ENCODE measurements at regions not wholly inside any gene's neighbourhood (a gene's known extent, or its start where the extent isn't known, plus 50 kb on each side); places are given as distances from the start of the nearest gene placed in this dataset.

GRCh38 chr14:85223667-85224066, 306.3 kb upstream of the FLRT2 start:
- no peaks in the 10 kb centered on the region for H3K27me3 ChIP-seq
- no peaks in the 10 kb centered on the region for H3K36me3 ChIP-seq
- H3K4me3 ChIP-seq, result no peak overlapping the region
- ATAC-seq (ENCODE audit: low FRiP score in 2 of 2), result no peak
- no peaks in the 10 kb centered on the region for H3K9me3 ChIP-seq
- no peaks in the 10 kb centered on the region for H3K4me1 ChIP-seq
- H3K27ac ChIP-seq, result no peak overlapping the region
- DNase-seq, result no peak
- WGBS, 2 donors, result 63 to 67% methylated on average over 3 of the region's 3 CpGs
- TF ChIP-seq POLR2A (IDR thresholded peaks at IDR 0.05), result no peak
- no peak for TF ChIP-seq CTCF (IDR thresholded peaks at IDR 0.05)
- no peak for TF ChIP-seq EP300 (IDR thresholded peaks at IDR 0.05)
- no peak for TF ChIP-seq POLR2AphosphoS5 (IDR thresholded peaks at IDR 0.05)

GRCh38 chr14:85224241-85224640, 305.7 kb upstream of the FLRT2 start:
- ATAC-seq (ENCODE audit: low FRiP score in 2 of 2), result no peak
- TF ChIP-seq POLR2AphosphoS5 (IDR thresholded peaks at IDR 0.05) (no peak), CTCF (IDR thresholded peaks at IDR 0.05) (no peak), EP300 (IDR thresholded peaks at IDR 0.05) (no peak), POLR2A (IDR thresholded peaks at IDR 0.05) (no peak)
- WGBS, 2 donors, result 64 to 72% methylated on average over 3 of the region's 3 CpGs
- Histone ChIP-seq H3K27ac (no peak overlapping the region), H3K4me3 (no peak overlapping the region), H3K9me3 (no peaks in the 10 kb centered on the region), H3K36me3 (no peaks in the 10 kb centered on the region), H3K27me3 (no peaks in the 10 kb centered on the region), H3K4me1 (no peaks in the 10 kb centered on the region)
- DNase-seq, result no peak

GRCh38 chr14:85233756-85234155, 296.2 kb upstream of the FLRT2 start:
- no peak overlapping the region for H3K4me3 ChIP-seq
- H3K27ac ChIP-seq, result no peak overlapping the region
- ATAC-seq (ENCODE audit: low FRiP score in 2 of 2) (no peak), DNase-seq (no peak)
- no peaks in the 10 kb centered on the region for H3K36me3 ChIP-seq
- no peak for TF ChIP-seq POLR2A (IDR thresholded peaks at IDR 0.05)
- 82 to 87% methylated on average over 12 of the region's 12 CpGs for WGBS, 2 donors
- H3K27me3 ChIP-seq, result no peaks in the 10 kb centered on the region
- H3K9me3 ChIP-seq, result no peaks in the 10 kb centered on the region
- no peaks in the 10 kb centered on the region for H3K4me1 ChIP-seq

- no peaks in the 10 kb centered on the region for H3K9me3 ChIP-seq
- H3K27me3 ChIP-seq, result no peaks in the 10 kb centered on the region
- no peaks in the 10 kb centered on the region for H3K4me1 ChIP-seq
- ATAC-seq (ENCODE audit: low FRiP score in 2 of 2) (no peak), DNase-seq (no peak)
- TF ChIP-seq EP300 (IDR thresholded peaks at IDR 0.05) (no peak), CTCF (IDR thresholded peaks at IDR 0.05) (no peak), POLR2AphosphoS5 (IDR thresholded peaks at IDR 0.05) (no peak), POLR2A (IDR thresholded peaks at IDR 0.05) (no peak)
- 84 to 87% methylated on average over 10 of the region's 10 CpGs for WGBS, 2 donors
- H3K4me3 ChIP-seq, result no peak overlapping the region
- H3K36me3 ChIP-seq, result no peaks in the 10 kb centered on the region
- no peak overlapping the region for H3K27ac ChIP-seq
Measured at GRCh38 chr14:85234156-85235025, 295.6 kb upstream of the FLRT2 start.

- DNase-seq, result no peak
- ATAC-seq (ENCODE audit: low FRiP score in 2 of 2), result no peak
- TF ChIP-seq CTCF (IDR thresholded peaks at IDR 0.05) (no peak), POLR2AphosphoS5 (IDR thresholded peaks at IDR 0.05) (no peak), EP300 (IDR thresholded peaks at IDR 0.05) (no peak)
- H3K4me1 ChIP-seq, result no peaks in the 10 kb centered on the region
- WGBS, 2 donors, result 67 to 71% methylated on average over 3 of the region's 3 CpGs
- no peaks in the 10 kb centered on the region for H3K36me3 ChIP-seq
- H3K27ac ChIP-seq, result no peak overlapping the region
- no peaks in the 10 kb centered on the region for H3K27me3 ChIP-seq
- no peak overlapping the region for H3K4me3 ChIP-seq
- H3K9me3 ChIP-seq, result no peaks in the 10 kb centered on the region
Measured at GRCh38 chr14:85235868-85236267, 294.1 kb upstream of the FLRT2 start.

Measured in upper lobe of left lung (tissue), 6 donors.